ENCODE measurements at regions not wholly inside any gene's neighbourhood (a gene's known extent, or its start where the extent isn't known, plus 50 kb on each side); places are given as distances from the start of the nearest gene placed in this dataset.

DNA sequence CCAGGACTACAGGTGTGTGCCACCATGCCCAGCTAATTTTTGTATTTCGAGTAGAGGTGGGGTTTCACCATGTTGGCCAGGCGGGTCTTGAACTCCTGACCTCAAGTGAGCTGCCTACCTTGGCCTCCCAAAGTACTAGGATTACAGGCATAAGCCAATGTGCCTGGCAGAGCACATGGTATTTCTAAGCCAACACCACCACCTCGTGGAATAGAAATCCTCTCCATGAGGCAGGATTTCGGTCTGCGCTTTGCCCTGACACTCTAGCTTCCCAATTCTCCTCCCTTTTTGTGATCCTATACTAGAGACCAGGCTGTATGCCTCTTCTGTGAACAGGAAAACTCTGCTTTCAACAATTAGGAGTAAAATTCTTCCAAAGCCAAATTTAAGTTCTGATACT, 372.2 kb downstream of the VGLL3 start:
- ATAC-seq (no peak), DNase-seq (ENCODE audit: missing footprints) (no peak)
- intact Hi-C loops (cut with DNase I): no loop called here

DNA sequence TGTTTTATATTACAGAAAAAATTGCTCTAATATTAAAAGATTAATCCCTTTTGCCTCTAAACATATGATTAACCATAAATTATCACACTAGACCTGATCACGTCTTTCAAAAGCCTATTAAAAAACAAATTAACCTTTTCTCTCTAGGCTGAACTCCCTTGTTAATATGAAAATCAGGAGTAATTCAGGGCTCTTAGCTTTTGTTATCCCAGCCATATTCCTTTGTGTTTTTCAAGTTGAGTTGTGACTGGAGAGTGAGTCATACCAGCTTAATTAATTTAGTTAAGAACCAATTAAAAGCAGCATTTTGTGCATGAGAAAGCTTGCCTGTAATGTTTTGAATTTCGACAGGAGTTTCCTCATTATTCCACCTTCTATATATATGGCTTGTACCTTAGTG, 385.8 kb downstream of the VGLL3 start:
- intact Hi-C loops (cut with DNase I): no loop called here
- ATAC-seq: no peak
- DNase-seq (ENCODE audit: missing footprints): no peak

DNA sequence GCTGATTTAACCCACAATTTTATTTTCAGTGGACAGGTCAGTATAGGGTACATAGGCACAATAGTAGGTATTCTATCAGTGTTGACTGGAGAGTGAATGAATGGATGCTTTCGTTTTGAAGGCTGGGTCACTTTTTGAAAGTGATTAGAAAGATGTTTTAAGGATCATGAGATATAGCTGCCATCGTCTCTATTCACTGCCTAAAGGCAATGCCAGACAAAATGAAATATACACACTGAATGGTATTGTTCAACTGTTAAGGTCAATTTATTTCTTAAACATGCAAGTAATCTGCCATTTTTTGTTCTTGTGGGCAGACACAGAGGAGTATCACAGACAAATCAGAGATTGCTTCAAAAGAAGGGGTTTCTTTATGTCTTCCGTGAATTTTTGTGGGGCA, 395.3 kb downstream of the VGLL3 start:
- intact Hi-C loops (cut with DNase I): no loop called here
- no peak for DNase-seq (ENCODE audit: missing footprints)
- ATAC-seq: no peak

DNA sequence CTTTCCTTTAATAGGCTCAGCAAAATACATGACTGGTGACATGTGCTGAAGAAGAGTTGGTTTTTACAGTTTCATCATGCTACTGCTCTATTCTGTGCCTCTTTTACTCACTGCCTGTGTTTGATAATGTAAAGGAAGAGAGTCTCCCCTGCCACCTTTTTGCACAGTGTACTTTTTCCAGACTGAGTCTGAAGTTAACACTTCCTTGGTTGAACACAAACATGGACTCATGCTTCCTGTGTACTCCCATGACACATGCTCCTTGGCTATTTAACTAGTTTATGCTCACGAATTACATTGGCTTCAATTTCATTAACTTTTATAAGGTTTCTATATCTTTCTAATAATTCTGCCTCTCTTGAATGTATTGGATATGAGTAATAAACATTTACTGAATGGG, 396.1 kb downstream of the VGLL3 start:
- DNase-seq (ENCODE audit: missing footprints): no peak
- ATAC-seq: no peak
- intact Hi-C loops (cut with DNase I): no loop called here

DNA sequence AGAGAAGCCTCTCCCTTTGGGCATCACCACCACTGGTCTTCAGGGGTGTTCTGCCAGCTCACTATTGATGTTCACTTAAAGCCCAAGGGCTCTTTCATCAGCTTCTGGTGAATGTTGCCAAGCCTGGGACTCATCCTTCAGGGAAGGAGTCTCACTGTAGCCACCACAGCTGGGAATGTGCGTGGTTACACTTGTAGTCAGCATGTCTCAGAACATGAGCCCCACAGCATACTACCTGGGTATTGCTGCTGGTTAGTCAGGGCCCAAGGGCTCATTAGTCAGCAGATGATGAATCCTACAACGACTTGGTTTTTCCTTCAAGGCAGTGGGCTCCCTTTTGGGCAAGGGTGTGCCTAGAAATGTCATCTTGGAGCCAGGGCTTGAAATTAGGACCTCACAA, 412.9 kb downstream of the VGLL3 start:
- DNase-seq (ENCODE audit: missing footprints): no peak
- no peak for ATAC-seq
- intact Hi-C loops (cut with DNase I): no loop called here

DNA sequence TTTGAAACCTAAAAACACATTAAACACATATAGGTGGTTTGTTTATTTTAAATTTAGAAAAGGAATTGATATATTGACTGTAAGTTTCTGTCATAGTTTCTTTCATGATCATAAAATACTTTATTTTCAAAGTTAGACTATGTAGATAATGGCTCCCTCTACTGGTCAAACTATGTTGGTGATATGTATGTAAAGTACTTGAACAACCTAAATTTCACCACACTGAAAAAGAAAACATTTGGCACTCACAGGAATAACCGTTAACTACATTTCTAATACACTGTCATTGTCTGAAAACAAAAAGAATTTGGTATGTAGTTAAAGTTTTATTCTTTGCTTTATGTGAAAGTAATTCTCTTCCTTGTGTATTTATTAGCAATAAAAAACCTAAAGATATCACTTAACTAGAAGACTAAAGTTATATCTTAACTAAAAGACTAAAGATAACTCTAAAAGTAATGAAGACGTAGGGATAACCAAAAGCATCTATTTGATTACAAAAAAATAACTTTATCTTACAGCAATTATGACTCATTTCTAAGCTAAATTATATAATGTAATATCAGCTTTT, 427.5 kb downstream of the VGLL3 start:
- no peak for ATAC-seq
- intact Hi-C loops (cut with DNase I): no loop called here

DNA sequence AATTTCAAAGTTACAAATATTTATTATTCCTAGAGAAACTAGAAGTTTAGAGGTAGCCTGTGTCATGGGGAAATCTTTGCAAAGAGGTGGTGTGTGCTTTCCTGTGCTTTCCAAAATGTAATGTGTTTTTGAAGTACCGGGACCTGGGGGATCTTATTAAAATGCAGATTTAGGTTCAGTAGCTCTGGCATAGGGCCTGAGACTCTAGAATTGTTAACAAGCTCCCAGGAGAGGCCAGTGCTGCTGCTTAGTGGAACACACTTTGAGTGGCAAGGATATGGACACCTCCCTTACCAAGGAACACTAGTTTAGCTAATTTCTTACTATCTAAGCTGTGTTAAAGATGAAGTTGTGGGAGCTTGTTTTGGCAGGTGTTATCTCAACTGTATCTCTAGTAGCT, 428.9 kb downstream of the VGLL3 start:
- DNase-seq (ENCODE audit: missing footprints) (no peak), ATAC-seq (no peak)
- intact Hi-C loops (cut with DNase I): no loop called here

More for the DNA sequence above, 427.5 kb downstream of the VGLL3 start:
- DNase-seq (ENCODE audit: missing footprints): no peak

DNA sequence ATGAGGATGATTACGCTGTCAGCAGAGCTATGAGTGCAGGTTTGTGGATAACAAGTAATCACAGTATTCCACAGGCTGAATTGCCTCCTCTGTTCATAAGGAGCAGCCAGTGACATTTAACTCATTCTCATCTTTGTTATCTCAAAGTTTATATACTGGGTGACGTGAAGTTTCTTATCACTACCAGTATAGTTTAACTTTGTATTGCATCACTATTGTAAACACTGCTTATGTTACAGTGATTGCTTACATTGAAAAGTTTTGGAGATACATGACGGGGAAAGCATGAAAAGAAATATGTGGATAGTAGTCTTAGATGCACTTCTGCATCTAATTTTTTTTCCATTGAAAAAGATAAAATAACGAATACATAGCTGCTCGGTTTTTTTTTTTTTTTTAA, 429.7 kb downstream of the VGLL3 start:
- intact Hi-C loops (cut with DNase I): no loop called here
- no peak for ATAC-seq
- DNase-seq (ENCODE audit: missing footprints): no peak

DNA sequence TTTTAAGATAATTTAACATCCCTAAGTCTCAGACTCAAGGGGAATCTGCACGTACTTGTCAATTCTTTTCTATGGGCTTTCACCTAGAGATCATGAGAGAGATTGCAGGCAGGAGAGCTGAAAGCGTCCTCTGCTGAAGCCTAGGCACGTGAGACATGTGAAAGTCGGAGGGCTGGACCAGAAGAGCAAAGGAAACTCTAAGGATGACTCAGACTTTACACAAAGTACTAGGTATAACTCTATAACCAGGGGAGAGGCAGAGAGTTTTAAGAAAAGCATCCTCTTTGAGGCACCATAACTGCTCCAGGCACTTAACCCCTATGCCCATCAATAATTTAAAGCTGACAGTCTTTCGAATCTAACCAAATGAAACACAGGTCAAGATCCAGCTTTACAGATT, 436.6 kb downstream of the VGLL3 start:
- DNase-seq (ENCODE audit: missing footprints) (no peak), ATAC-seq (no peak)
- intact Hi-C loops (cut with DNase I): no loop called here

DNA sequence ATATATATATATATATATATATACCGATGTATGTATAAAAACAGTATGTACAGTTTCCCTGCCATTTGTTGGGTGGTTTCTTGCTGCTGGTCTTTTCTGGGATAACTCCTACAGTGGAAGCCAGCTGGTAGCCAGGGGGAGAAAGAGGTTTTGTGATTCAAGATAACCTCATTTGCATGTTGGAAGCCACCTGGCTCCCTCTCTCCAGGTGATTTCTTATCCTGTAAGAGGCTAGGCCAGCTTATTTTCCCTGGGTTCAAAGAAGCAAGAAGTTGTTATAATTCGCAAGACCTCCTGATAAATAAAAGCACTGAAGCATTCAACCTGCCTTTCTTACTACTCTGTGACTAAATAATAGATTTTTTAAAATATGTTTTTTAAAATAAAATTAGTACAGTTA, 443.3 kb downstream of the VGLL3 start:
- ATAC-seq (no peak), DNase-seq (ENCODE audit: missing footprints) (no peak)
- intact Hi-C loops (cut with DNase I): no loop called here

DNA sequence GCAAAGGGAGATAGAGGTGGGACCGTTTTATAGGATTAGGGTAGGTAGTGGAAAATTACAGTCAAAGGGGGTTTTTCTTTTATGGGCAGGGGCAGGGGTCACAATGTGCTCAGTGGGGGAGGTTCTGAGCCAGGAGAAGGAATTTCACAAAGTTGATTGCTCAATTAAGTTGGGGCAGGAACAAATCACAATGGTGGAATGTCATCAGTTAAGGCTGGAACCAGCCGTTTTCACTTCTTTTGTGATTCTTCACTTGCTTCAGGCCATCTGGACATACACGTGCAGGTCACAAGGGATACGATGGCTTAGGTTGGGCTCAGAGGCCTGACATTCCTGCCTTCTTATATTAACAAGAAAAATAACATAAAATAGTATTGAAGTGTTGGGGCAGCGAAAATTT, 453.8 kb downstream of the VGLL3 start:
- DNase-seq (ENCODE audit: missing footprints): no peak
- intact Hi-C loops (cut with DNase I): no loop called here
- ATAC-seq: no peak

DNA sequence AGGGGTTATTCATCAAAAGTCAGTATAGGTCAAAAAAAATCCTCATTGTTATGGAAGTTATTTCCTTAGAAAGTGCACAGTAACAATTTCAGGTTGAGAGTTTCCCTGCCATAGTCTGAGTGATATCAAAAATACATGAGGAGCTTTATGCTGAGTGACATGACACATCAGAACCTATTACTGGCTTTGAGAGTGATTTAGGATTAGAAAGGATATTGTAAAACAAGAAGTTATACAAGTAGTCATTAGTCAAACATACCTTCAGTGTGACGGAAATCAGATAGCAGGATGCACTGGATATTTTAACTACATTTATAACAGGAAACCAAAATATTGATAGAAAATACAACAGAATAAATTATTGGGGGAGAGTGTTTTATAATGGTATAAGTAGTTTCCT, 471.1 kb downstream of the VGLL3 start:
- ATAC-seq (no peak), DNase-seq (ENCODE audit: missing footprints) (no peak)
- intact Hi-C loops (cut with DNase I): no loop called here

DNA sequence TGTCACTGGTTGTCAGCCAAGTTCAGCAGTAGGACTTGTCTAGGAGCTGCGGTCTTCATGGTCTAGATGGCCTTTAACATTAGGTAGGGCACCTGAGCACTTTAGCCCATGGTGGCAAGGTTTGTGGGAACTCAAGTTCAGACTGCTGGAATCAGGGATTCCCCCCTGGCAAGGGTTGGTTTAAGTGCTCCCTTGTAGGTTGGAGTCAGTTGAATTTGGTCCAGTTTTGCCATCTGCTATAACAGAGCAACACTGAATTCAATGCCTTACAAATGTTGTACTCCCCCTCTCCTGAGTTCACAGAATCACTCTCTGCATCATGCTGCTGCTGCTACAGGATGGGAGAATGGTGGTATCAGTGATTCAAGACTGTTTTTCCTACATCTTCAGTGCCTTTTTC, 509.3 kb downstream of the VGLL3 start:
- intact Hi-C loops (cut with DNase I): no loop called here
- no peak for DNase-seq (ENCODE audit: missing footprints)
- ATAC-seq: no peak

DNA sequence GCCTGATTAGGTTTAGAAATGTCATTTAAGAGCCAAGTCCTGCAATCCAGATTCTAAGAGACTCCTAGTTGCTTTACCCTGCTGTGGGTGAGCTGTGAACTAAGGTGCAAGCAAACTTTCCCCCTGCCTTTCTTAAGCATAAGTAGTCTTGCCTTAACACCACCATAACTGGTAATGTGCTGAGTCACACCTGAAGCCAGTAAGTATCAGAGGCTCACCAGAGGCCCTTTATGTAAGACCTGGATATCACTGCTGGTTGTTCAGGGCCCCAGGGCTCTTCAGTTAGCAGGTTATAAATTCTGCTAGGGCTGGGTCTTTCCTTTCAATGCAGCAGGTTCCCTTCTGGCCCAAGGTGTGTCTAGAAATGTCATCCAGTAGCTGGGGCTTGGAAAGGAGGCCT, 509.9 kb downstream of the VGLL3 start:
- ATAC-seq: no peak
- intact Hi-C loops (cut with DNase I): no loop called here
- no peak for DNase-seq (ENCODE audit: missing footprints)

DNA sequence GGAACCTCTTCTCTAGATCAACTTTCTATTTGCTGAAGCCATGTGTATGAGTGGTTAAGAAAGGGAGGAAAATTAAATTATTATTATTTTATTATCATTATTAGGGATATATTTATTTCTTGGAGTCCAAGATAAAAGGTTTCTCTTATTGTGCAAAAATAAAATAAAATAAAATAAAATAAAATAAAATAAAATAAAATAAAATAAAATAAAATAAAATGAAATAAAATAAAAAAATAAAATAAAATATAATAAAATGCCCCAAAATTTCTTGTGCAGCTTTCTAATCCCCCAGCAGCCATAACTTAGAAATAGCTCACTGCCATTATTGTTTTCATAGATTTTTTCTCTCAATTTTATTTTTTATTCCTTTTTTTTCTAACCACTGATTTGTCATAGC, 526.8 kb downstream of the VGLL3 start:
- intact Hi-C loops (cut with DNase I): no loop called here
- ATAC-seq (no peak), DNase-seq (ENCODE audit: missing footprints) (no peak)

DNA sequence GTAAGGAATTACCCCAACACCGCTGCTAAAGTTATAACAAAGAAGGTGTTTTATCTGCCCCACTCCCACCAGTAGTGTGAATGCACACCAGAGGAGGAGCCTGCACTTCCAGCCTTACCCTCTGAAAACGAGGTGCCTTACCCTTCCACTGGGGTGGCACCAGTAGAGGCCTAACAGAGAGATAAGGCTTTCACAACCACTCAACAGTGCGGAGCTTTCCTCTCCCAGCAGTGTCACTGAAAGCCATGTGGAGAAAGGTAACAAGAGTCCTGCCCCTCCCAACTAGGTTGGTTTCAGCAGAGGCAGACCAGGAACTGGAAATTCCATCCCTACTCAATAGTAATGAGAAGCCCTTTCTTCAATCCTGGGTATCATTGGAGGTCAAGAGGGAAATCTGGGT, 539.2 kb downstream of the VGLL3 start:
- intact Hi-C loops (cut with DNase I): no loop called here
- DNase-seq (ENCODE audit: missing footprints) (no peak), ATAC-seq (no peak)

DNA sequence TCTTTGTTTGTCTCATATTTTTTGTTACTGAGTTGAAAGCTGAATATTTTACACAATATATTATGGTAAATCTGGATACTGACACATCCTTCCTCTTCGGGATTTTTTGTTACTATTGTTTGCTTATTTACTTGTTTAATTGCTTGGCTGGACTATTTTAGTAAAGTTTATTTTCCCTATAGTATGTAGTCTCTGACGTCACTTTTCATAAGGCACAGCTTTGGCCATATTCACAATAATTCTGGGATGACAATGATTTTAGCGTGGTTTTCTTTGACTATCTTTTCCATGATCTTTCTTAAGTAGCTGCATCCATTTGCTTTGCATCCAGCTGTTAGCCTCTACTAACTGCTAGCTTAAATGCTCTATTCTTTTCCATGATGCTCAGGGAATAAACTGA, 552.4 kb downstream of the VGLL3 start:
- intact Hi-C loops (cut with DNase I): no loop called here

DNA sequence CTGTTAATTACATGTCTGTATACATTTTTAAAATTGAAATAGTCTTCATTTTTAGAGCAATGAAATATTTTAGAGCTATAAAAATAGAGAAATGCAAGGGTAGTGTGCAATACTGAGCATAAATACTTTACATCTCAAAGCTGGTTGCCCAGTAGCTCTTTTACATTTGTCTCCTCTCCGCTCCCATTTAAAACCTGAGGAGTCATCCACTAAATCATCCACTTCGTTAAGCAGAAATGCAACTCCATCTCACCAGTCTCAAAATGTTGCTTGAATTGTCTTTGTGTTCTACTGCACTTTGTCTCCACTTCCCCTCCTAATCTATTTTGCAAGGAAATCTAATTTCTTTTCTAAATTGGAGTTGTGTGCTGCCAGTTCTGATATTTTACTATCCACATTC, 563.6 kb downstream of the VGLL3 start:
- no peak for DNase-seq (ENCODE audit: missing footprints)

More for the DNA sequence above, 552.4 kb downstream of the VGLL3 start:
- ATAC-seq (no peak), DNase-seq (ENCODE audit: missing footprints) (no peak)

DNA sequence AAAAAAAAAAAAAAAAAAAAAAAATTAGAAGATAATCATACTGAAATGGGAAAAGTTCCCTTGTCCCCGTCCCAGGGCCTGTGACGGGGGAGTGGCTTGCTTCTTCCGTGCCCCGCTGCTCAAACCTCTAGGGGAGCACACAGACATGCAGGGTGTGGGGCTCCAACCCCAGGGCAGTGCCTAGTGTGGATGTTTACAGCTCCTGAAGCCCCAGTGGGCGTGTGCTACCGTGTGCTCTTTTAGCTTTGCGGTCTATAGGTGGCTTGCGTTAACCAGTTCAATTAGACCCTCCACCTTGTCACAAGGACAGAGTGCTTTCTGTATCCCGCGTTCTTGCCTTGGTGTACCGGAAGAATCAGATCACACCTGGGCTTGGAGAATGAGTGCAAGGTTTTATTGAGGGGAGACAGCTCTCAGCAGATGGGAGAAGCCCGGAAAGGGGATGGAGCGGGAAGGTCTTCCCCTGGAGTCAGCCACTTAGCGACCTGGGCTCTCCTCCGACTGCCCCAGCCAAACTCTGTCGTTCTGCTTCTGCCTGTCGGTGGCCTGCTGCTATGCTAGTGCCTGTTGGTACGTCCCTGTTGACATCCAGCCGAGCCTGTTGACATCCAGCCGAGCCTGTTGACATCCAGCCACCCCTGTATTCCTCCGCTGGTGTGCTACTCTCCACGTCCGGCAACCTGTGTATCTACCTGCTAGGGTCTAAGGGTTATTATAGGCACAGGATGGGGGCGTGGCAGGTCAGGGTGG, 569.8 kb downstream of the VGLL3 start:
- intact Hi-C loops (cut with DNase I): no loop called here
- DNase-seq (ENCODE audit: missing footprints) (no peak), ATAC-seq (no peak)

More for the DNA sequence above, 563.6 kb downstream of the VGLL3 start:
- intact Hi-C loops (cut with DNase I): no loop called here
- no peak for ATAC-seq

DNA sequence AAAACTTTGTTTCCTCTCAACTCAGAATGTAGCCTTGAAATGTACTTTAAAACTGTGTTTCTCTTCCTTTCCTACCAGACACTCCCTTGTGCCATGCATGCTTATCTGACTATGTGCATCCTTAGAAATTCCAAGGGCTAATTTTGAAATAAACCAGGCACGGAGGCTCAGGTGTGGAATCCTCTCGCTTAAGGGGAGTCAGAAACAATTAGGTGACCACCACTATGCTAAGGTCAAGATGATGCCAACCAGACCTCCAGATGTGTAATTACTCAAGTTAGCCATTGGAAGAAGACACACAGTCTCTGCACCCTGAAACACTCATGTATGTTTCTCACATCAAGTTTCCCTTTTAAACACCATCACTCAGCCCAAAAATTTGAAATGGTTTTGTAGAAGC, 572.1 kb downstream of the VGLL3 start:
- intact Hi-C loops (cut with DNase I): no loop called here
- DNase-seq (ENCODE audit: missing footprints) (no peak), ATAC-seq (no peak)

DNA sequence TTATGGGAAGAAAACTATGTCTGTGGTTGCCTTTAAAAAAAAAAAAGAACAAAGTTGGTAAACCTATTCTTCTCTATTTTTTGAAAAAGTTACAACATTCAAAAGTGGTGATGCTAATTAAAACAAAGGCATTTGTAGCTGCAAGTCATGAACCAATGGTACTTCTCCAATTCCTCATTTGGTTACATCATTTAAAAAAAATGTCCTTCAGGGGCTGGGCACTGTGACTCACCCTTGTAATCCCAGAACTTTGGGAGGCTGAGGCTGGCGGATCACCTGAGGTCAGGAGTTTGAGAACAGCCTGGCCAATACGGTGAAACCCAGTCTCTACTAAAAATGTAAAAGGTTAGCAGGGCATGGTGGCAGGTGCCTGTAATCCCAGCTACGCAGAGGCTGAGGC, 574.6 kb downstream of the VGLL3 start:
- DNase-seq (ENCODE audit: missing footprints): no peak
- intact Hi-C loops (cut with DNase I): no loop called here
- no peak for ATAC-seq
